HG03342 (cell line): ENCODE measurements at regions not wholly inside any gene's neighbourhood (a gene's known extent, or its start where the extent isn't known, plus 50 kb on each side); places are given as distances from the start of the nearest gene placed in this dataset.
"Not testable (repeated sequence)": the region's sequence is repeated elsewhere in the genome, so short reads cannot be mapped to it uniquely, and the experiment has no call there.

Source experiments
- ATAC-seq: cut with Tn5 transposase; IDR thresholded peaks from one replicate; pipeline ENCODE4 v1.9.1; 2021; ENCODE audit warnings: mild to moderate bottlenecking, moderate library complexity; ENCODE audit not compliant: unreplicated experiment

DNA sequence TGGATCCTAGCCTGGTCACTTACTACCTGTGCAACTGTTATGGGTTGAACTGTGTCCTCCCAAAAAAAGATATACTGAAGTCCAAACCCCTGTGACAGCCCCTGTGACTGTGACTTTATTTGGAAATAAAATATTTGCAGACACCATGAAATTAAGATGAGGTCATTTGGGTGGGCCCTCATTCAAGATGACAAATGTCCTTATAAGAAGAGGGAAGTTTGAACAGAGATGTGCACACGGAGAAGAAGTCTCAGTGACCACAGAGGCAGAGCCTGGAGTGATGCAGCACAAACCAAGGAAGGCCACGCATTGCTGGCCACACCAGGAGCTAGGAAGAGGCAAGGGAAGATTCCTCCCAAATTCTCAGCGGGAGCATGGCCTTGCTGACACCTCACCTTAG is 249.7 kb upstream of the RUNX1 start:
- no peak for ATAC-seq

DNA sequence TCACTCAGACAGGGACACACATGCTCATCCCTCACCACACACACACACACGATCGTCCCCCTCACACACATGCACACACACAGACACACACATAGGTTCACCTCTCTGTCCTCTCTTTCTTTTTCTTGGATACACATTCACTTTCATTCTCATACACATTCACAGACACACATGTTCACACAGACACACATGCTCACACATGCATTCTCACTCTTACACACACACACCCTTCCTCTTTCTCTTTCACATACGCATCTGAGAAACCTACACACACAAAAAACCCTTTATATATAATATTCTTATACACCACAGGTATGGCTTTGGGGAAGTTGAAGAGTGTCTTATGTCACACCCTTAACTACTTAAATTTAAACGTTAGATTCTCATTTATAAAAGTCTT is 248.6 kb upstream of the RUNX1 start:
- no peak for ATAC-seq

DNA sequence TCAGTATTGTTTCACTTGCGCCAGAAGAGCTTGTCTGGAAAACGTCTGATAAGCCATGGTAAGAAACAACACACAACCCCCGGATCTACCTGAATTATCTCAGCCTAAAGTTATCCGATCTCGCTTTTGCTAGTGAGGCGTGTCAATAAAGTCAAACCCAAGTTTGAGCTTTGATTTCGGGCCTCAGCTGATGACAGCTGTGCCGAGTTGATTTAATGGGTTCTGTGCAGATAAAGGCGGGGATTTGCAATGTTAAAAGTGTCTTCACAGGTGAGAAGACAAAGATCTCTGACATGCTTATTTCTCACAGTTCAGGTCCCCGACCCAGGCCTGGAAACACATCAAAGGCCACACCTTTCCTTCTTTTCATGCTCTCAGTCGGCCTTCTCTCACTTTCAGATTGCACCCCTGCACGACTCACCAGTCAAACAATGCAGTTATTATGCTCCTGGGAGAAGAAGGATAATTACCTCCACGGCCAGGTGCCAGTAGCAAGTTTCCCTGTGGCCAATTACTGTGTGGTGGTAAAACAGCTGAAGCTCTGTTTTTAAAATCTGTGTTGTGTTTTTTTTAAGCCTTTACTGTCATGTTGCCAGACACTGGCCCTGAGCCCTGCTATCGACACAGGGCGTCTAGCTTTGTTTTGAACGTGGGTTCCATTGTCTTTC is 245.3 kb upstream of the RUNX1 start:
- ATAC-seq, result no peak

DNA sequence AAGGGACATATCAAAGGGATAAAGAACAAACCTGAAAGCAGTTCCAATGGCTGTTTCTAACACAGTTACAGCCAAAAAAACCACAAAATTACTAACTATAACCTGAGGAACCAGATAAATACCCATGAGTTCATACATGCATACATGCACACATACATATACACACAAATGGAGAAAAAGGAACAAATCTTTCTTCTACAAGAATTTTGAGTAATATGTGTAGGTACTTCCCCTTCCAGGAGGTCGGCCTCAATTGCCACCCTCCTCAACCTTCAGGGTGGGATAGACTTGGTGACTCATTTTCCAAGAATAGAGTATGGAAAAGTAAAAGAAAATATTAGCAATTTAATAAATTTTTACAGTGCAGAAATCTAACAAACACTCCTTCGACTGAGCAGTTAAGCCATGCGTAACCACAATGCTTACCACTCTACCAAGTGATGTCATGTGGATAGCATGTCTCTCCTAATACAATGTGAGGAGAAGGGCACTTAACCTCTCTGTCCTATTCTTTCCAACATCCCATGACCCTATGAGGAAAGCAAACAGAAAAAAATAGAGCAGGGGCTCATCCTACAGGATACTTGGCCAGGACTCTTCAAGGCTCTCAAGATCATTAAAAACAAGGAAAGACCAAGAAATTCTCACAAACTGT is 243.0 kb upstream of the RUNX1 start:
- no peak for ATAC-seq

DNA sequence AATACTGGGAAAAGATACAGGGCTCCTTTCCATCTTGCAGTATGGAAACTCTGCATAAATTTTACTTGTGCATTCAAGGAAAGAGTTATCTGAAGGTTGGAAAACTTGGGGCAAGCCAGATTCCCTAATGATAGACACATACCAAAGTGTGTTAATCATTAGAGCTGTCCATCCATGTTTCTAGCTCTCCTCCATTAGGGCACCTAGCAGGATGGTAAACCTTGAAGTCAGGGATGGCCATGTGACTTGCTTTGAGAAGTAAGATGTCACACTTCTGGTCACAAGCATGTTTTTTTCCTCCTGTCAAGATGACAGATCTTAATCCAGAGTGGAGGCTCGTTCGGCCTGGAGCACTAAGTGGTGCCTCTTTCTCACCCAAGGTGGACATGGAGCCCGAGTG is 241.9 kb upstream of the RUNX1 start:
- no peak for ATAC-seq

DNA sequence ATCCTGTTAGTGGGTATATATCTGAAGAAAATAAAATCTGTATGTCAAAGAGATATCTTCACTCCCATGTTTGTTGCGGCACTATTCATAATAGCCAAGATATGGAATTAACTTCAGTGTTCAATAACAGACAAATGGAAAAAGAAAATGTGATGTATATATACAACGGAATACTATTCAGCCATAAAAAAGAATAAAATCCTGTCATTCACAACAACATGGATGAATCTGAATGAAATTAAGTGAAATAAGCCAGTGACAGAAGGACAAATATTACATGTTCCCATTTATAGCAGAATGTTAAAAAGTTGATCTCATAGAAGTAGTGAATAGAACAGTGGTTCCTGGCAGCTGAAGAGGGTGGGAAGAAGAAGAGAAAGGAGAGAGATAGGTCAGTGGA is 239.1 kb upstream of the RUNX1 start:
- no peak for ATAC-seq

DNA sequence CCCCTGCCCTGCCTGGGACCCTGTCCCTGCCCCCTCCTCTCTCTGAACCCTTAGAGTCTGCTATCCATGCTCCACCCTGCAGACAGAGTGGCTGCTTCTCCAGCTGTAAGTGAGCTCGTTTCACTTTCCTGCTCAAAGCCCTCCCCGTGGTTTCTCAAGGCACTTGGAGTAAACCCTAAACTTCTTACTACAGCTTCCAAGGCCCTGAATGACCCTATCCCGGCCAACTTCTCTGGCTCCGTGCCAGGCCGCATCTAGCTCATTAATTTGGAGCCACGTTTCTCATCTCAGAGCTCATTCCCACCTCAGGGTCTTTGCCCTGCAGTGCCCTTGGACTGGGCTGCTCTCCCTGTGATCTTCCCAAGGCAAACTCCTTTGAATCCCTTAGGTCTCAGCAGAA is 235.1 kb upstream of the RUNX1 start:
- ATAC-seq, result no peak

DNA sequence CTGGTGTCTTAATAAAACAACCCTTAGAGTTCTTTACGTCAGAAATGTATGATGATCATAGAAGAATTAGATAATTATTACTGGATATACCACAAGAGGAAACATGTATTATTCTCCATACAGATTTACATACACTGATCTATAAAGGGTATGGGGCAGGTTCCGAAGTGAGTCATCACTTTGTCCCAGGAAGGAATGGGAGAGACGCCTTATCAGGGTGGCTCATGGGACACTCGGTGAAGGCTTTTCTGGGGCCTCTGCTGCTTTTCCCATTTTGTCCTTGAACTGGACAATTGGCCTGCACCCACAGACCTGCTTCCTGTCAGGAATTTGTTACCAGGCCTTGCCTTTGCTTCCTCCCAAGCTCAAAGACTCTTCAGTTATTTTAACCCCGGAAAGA is 233.8 kb upstream of the RUNX1 start:
- no peak for ATAC-seq

DNA sequence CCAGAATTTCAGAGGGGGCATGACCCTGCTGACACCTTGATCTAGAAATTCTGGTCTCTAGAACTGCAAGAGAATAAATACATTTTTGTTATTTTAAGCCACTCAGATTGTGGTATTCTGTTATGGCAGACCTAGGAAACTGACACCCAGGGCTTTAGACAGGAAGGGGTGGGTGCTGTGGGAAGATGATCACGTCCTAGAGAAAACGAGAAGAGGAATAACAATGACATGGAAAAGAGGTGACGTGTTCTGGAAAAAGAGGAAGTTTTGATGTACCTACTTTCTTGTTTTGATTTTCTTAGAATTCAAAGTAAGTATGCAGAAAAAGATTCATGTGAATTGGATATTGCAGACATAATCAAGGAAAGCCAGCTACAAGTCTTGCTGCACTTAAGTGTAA is 232.9 kb upstream of the RUNX1 start:
- ATAC-seq, result no peak

DNA sequence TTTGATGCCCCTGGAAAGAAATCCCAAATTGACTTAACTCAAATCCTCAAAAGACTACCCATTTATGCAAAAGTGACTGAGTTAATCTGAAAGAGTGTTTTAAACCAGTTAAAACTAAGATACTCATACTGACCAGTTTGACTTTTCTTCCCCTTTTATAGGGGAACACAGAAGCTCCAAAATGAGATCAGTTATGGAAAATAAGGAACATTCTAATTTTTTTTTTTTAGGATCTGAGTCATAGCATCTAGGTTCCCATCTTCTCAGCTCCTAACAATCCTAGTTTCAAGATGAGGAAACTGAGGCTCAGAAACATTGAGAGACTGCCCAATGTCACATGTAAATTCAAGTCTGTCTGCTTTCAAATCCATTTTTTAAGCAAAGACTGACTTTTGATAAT is 231.1 kb upstream of the RUNX1 start:
- no peak for ATAC-seq

DNA sequence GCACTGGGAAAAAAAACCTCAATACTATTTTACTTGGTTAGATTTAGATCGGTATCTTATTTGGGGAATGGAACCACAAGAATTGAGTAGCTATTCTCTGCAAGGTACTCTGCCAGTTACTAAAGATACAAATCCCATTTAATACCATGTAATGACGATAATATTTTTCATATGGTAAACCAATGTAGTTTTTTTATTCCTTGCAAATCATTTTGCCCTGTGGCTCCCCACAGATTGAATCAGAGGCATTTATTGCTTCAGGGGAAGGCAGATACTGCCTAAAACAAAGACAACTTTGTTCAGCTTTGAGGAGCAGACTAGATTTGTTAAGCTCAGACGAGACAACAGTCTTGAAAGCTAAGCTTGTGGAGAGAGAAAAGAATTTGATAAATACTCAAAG is 226.7 kb upstream of the RUNX1 start:
- ATAC-seq, result no peak

DNA sequence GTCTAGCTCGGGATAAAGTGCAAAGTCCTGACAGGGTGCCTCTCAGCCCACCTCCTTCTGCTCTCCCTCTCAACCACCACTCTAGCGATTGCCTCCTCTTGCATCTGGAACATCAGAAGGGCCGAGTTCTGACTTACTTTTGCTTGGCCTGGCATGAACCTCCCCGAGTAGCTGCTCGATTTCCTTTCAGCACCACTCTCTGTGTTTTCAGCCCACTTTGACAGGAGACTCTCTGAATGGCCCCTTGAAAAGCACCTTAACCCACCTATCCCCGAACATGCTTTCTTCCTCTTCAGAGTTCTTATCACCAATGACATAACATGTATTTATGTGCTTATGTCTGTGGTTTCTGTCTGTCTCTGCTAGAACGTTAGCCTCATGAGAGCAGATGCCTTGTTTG is 225.8 kb upstream of the RUNX1 start:
- ATAC-seq, result no peak

DNA sequence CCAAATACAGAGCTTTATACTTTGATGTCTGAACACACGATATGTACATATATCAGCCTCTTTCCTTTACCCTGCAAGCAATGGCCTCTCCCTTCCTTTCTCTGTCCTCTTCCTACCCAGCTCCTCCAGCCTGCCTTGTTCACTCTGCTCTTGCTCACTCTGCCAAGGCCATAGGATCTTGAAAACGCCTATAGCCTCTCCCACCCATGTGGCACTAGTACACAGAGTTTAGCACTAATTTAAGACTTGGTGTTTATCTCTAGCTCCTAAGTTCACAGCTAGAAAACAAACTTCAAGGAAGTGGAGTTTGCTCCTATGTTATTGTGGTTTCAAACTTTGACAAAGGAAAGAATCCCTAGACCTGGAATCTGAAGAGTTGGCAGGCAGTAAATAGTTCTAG is 225.0 kb upstream of the RUNX1 start:
- no peak for ATAC-seq

DNA sequence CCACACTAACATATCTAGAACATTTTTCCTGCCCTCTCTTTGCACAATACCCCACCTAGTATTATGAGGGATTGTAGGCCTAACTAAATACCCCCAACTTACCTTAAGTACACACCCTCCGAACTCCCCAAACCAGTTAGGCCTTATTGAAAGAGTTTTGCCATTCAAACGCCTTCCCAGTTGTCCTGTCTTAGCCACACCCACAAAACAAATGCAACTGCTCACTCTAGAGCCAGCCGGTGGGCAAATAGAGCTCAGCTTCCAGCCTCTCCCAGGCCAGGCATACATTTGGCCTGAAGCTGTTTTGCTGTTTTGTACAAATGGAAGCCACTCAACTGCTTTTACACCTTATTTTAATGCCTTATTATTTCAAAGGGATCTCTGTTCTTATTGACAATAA is 224.2 kb upstream of the RUNX1 start:
- no peak for ATAC-seq

DNA sequence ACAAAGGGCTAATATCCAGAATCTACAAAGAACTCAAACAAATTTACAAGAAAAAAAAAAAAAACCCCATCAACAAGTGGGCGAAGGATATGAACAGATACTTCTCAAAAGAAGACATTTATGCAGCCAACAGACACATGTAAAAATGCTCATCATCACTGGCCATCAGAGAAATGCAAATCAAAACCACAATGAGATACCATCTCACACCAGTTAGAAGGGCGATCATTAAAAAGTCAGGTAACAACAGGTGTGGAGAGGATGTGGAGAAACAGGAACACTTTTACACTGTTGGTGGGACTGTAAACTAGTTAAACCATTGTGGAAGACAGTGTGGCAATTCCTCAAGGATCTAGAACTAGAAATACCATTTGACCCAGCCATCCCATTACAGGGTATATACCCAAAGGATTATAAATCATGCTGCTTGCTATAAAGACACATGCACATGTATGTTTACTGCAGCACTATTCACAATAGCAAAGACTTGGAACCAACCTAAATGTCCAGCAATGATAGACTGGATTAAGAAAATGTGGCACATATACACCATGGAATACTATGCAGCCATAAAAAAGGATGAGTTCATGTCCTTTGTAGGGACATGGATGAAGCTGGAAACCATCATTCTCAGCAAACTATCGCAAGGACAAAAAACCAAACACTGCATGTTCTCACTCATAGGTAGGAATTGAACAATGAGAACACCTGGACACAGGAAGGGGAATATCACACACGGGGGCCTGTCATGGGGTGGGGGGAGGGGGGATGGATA is 222.4 kb upstream of the RUNX1 start:
- not testable (repeated sequence) for ATAC-seq

DNA sequence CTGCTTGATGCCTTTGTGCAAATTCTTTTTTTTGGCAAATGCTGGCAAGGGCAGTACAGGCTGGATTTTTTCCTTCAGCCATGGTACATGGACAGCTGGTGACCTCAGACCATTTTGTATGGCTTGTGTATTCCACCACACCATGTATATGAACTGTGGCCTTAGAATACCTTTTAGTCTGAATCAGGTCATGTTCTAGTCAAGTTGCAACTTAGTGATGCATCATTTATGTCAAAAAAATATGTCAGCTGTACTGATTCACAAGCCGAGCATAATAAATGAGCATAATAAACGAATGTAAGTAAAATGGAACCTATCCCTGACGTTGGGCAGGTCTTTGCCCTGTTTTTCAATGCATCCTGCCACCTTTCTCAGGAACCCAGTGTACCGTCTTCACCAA is 219.7 kb upstream of the RUNX1 start:
- no peak for ATAC-seq

DNA sequence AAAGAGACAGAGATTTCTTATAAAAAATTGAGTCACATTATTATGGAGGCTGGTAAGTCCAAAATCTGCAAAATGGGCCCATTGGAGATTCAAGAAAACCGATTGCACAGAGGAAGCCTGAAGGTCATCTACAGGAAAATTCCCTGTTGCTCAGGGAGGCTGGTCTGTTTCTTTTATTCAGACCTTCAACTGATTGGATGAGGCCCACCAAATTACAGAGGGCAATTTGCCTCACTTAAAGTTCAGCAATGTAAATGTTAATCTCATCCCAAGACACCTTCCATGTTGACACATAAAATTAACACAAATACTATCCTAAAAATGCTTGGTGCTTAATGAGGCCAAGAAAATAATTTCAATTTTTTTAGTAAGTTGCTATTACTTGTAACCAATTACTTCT is 219.2 kb upstream of the RUNX1 start:
- no peak for ATAC-seq

DNA sequence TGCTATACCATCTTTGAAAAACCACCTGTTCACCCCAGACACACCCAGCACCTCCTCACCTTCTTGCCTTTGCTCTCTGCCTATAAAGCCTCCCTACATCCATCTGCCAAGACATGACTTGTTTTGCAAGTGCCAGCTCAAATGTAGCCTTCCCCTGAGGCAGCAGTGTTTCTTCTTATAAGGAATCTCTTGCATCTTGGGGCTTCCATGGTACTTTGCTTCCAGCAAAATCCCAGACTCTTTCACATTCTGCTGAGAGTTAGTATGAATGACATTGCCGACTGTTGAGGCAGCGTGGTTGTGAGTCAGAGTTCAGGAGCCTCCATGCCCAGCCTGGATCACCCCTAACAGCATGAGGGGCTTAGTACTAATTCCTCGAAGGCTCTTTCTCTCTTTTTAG is 217.4 kb upstream of the RUNX1 start:
- ATAC-seq, result no peak

DNA sequence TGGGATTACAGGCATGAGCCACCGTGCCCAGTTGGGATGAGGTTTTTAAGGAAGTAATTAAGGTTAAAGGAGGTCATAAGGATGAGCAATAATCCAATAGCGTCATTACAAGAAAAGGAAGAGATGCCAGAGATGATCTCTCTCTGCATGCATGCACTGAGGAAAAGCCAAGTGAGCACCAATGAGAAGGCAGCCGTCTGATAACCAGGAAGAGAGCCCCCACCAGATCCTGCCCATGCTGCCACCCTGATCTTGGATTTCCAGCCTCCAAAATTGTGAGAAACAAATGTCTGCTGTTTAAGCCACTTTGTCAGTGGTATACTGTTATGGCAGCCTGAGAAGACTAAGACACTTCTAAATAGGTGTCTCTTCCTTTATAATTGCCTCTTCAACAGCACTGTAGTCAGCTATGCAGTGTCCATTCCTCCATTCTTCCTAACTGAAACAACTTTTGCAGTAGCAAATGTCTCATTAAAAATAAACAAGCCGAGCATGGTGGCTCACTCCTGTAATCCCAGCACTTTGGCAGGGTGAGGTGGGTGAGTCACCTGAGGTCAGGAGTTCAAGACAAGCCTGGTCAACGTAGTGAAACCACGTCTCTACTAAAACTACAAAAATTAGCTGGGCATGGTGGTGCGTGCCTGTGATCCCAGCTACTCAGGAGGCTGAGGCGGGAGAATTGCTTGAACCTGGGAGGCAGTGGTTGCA is 216.2 kb upstream of the RUNX1 start:
- ATAC-seq, result no peak

DNA sequence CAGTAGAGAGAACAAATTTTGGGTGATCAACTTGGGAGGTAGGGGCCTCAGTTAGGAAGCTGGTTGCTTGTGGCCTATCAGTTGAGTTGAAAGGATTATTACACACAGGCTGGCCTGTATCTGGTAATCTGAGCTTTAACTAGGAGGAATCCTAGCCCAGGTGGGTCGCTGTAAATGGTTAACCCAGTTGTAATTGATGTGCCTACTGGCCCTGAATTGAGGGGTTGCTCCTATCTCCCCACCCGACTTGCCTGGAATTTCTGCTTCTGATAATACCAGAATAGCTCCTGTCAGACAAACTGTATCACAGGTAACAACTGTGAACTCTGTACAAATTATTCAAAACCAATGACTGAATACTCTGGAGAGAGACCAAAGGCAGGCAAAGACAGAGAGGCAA is 210.4 kb upstream of the RUNX1 start:
- no peak for ATAC-seq

DNA sequence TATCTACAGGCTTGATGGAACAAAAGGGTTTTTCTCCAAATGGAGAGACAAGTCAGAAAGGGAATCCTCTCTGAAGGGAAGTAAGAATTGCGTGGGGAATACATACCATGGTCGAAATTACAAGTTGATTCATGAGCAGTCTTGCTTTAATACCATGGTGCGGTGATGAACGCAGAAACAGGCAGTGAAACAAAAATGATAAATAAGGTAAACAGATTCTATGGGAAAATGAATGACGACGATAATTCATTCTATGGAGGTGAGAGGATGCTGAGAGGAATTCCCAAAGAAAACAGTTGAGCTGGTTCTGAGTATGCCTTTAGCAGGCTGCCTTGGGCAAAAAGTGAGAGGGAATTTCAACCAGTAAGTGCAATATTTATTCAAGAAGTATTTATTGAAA is 209.4 kb upstream of the RUNX1 start:
- ATAC-seq, result no peak

DNA sequence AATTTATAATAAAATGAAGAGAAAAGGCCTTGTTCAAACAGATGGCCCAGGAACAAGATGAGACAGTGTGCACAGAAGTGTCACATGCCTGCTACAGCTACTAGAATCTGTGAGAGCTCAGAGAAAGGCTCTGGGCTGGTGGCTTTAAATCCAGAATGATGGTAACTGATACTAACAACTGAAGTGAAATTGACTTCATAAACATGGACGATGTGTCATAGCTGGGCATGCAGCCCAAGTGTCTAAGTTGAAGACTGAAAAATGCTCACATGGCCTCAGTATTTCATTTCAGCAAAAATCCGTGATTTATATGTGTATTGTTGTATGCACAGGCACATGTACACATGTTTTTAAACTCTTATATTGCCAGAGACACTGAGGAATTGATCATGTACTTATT is 208.3 kb upstream of the RUNX1 start:
- ATAC-seq, result no peak
